Skeletal muscle tissue (tissue), 3 donors: ENCODE measurements at regions not wholly inside any gene's neighbourhood (a gene's known extent, or its start where the extent isn't known, plus 50 kb on each side); places are given as distances from the start of the nearest gene placed in this dataset.

Source experiments
- H3K27ac ChIP-seq: one replicate; pipeline ENCODE4 v1.7.0; 2013; ENCODE audit warnings: mild to moderate bottlenecking, low read depth, low read length, inconsistent platforms
- H3K27me3 ChIP-seq, 3 donors: one replicate each; pipeline ENCODE4 v1.7.0; 2013; ENCODE audit warnings: low read length in 3 of 3; ENCODE audit not compliant: control insufficient read depth in 3 of 3, insufficient read depth in 3 of 3
- H3K36me3 ChIP-seq, 3 donors: one replicate each; pipeline ENCODE4 v1.7.0; 2013; ENCODE audit warnings: low read length in 3 of 3; ENCODE audit not compliant: control insufficient read depth in 3 of 3, insufficient read depth in 3 of 3
- H3K4me1 ChIP-seq, 3 donors: one replicate each; pipeline ENCODE4 v1.7.0; 2013; ENCODE audit warnings: low read length in 3 of 3, mild to moderate bottlenecking in 3 of 3; ENCODE audit not compliant: control insufficient read depth in 3 of 3, insufficient read depth in 3 of 3
- H3K4me3 ChIP-seq, 3 donors: one replicate each; pipeline ENCODE4 v1.7.0; 2013; ENCODE audit warnings: low read length in 3 of 3
- H3K9ac ChIP-seq, 3 donors: one replicate each; pipeline ENCODE4 v1.7.0; 2013; ENCODE audit warnings: low read length in 3 of 3, mild to moderate bottlenecking in 3 of 3, moderate library complexity in 2 of 3, low read depth in 1 of 3
- H3K9me3 ChIP-seq, 3 donors: one replicate each; pipeline ENCODE4 v1.7.0; 2013; ENCODE audit warnings: low read length in 3 of 3; ENCODE audit not compliant: control insufficient read depth in 3 of 3
- donor health status: Osteomylitis.

DNA sequence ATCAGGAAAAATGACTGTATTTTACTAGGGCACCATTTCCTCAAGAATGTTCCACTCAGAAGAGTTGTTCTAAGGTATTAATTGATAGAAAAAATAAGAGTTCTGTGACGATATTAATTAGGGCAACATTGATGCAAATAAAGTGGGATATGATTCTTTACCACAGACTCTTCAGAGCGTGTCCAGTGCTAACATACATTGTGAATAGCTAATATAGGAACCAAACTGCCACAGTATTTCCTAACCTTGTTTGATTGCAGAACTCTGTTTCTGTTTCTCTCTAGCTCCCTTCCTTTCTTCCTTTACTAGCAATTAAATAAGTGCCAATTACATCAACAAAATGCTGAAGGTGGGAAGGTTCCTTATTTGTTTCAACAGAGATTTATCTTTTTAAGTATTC is 154.1 kb upstream of the CPEB2 start:
- Histone ChIP-seq H3K27me3 (no peaks in the 10 kb centered on the region), H3K4me3 (no peak overlapping the region), H3K27ac (no peak overlapping the region), H3K9me3 (no peaks in the 10 kb centered on the region), H3K36me3 (no peaks in the 10 kb centered on the region), H3K4me1 (no peaks in the 10 kb centered on the region), H3K9ac (no peak overlapping the region)

DNA sequence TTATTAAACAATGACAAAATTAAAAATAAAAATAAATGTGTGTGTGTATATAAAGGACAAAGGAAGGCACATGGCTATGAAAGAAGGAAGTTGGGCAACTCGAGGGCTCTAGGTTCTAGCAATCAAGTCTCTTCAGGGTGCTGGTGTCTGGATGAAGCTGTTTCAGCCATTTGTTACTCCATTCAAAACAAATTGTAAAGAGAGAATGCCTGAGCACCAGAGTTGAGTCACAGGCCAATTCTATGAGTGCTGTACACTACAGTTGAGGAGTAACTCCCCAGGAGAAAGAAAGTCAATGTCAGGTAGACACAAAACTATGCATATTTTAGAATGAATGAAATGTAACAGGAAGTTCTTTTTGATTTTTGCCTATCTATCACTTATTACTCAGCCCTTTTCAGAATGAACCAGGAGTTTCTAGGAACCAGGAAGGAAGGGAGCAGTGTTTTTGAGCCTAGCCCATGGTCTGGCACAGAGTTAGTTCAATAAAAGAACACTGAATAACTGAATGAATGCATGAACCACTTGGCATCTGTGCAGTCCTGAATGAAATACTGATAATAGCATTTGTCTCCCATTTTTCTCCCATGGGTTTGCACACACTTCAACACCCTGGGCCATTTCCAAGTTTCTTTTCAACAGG is 151.7 kb upstream of the CPEB2 start:
- Histone ChIP-seq H3K9me3 (no peaks in the 10 kb centered on the region), H3K27me3 (no peaks in the 10 kb centered on the region), H3K4me1 (no peaks in the 10 kb centered on the region), H3K9ac (no peak overlapping the region), H3K27ac (no peak overlapping the region), H3K4me3 (no peak overlapping the region), H3K36me3 (no peaks in the 10 kb centered on the region)

GRCh38 chr4:14853176-14853943 is 148.9 kb upstream of the CPEB2 start:
- H3K27me3 ChIP-seq: no peaks in the 10 kb centered on the region
- no peak overlapping the region for H3K9ac ChIP-seq
- no peak overlapping the region for H3K4me3 ChIP-seq
- H3K4me1 ChIP-seq: peaks cover 0 to 2% (median 0%) of the 10 kb centered on the region in 3 donors
- no peak overlapping the region for H3K27ac ChIP-seq
- H3K36me3 ChIP-seq: no peaks in the 10 kb centered on the region
- no peaks in the 10 kb centered on the region for H3K9me3 ChIP-seq

DNA sequence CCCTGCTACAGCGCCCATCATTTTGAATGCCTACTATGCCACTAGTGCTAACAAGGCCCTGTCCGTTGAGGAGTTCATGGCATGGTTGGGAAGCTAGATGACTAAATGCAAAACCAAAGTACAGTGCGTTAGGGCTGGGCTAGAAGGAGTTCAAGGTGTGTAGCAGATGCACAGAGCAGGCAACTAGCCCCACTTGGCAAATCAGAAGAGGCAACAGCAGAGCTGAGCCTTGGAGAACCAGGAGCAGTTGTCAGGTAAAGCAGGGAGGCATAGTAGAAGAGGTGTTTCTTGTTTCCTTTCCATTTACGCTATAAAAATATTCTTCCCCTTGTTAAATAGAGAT is 146.6 kb upstream of the CPEB2 start:
- Histone ChIP-seq H3K4me1 (peaks cover 0 to 2% (median 0%) of the 10 kb centered on the region in 3 donors), H3K9ac (no peak overlapping the region)

DNA sequence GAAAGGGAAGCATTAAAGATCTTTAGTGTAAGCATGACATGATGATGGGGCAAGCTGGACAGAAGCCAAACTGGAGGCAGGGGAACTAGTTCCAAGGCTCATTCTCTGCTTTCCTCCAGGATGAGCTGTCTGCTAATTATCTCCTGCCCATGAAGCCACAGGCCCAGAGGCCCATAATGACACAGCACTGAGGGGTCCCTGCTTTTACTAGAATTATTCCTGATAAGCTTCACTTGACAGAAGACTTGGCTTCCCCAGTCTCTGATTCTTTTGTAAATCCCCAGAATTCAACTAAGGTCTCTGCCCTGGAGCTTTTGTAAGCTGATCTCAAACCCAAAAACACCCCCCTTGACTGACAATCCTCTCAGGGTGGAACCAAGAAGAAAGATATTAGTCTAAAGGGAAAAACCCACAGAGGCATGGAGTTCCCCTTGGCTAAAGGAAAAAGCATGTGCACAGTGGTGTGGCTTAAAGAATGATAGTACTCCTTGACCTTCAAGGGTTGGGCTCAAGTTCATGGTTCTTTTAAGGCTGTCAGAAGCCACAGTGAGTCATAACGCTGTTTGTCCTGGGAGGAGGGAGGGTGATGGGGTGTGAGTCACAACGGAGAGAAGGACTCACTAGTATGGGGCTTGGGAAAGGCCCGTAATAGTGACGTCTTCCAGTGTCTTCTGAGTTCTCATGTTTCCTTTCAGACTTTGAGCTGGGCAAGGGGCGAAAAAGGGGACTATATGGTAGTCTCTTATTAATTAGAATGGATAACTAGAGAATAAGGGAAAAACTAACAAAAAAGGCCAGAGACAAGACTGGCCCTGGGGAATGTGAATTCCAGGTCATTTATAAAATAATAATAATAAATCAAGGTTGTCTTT is 146.0 kb upstream of the CPEB2 start:
- H3K4me1 ChIP-seq: peaks cover 0 to 2% (median 0%) of the 10 kb centered on the region in 3 donors
- no peaks in the 10 kb centered on the region for H3K27me3 ChIP-seq
- H3K9ac ChIP-seq: no peak overlapping the region
- H3K9me3 ChIP-seq: no peaks in the 10 kb centered on the region
- H3K36me3 ChIP-seq: no peaks in the 10 kb centered on the region
- H3K4me3 ChIP-seq: no peak overlapping the region
- peak overlapping the region; percentile 68 for H3K27ac ChIP-seq

More for the DNA sequence above, 146.6 kb upstream of the CPEB2 start:
- Histone ChIP-seq H3K9me3 (no peaks in the 10 kb centered on the region), H3K27me3 (no peaks in the 10 kb centered on the region), H3K4me3 (no peak overlapping the region), H3K36me3 (no peaks in the 10 kb centered on the region), H3K27ac (peak overlapping the region; percentile 68)

- Histone ChIP-seq H3K4me3 (no peak overlapping the region), H3K4me1 (peaks cover 0 to 2% (median 0%) of the 10 kb centered on the region in 3 donors), H3K27ac (peak overlapping the region; percentile 68), H3K36me3 (no peaks in the 10 kb centered on the region), H3K9ac (no peak overlapping the region), H3K27me3 (no peaks in the 10 kb centered on the region), H3K9me3 (no peaks in the 10 kb centered on the region)
Observed at GRCh38 chr4:14856934-14857235, 145.4 kb upstream of the CPEB2 start.

DNA sequence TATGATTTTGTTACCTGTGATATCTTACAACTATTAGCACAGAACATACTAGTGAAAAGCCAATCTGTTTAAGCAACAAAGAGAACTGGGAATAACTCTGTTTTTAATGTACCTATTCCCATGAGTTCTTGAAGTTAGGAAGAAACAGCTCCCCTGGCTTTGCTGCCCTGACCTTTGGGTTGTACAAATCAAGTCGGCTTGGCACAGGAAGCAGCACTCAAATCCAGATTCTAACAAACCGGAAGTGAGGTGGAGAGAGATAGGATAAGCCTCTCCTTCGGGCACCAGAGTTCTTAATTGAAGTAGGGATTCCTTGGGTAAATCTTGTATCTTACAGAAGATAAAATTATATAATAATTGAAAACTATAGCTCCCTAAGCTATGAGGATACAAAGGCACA is 144.8 kb upstream of the CPEB2 start:
- Histone ChIP-seq H3K9ac (no peak overlapping the region), H3K27ac (no peak overlapping the region), H3K36me3 (no peaks in the 10 kb centered on the region), H3K4me1 (peaks cover 0 to 2% (median 0%) of the 10 kb centered on the region in 3 donors), H3K27me3 (no peaks in the 10 kb centered on the region), H3K4me3 (no peak overlapping the region), H3K9me3 (no peaks in the 10 kb centered on the region)

- Histone ChIP-seq H3K4me1 (peaks cover 0 to 2% (median 0%) of the 10 kb centered on the region in 3 donors), H3K9ac (no peak overlapping the region), H3K27ac (no peak overlapping the region), H3K9me3 (no peaks in the 10 kb centered on the region), H3K27me3 (no peaks in the 10 kb centered on the region), H3K36me3 (no peaks in the 10 kb centered on the region), H3K4me3 (no peak overlapping the region)
Observed at GRCh38 chr4:14857981-14858380, 144.3 kb upstream of the CPEB2 start.

DNA sequence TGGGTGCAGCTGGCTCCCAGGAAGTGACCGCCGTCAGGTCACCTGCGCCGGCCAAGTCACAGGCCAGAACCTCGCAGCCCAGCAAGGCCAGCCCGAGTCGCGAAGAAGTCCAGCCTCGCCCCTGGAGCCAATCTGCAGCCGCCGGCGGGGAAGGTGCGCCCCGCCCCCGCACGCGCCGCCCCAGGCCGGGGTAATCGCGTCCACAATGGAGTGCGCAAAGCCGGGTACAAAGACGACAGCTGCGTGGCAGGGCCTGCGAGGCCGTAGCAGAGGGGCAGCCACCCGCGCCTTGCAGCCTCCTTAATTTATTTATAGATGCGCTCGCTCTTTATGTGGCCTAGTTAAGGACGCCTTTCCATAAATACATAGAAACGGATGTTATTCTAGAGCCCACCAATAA is 139.4 kb upstream of the CPEB2 start:
- H3K36me3 ChIP-seq: no peaks in the 10 kb centered on the region
- H3K27ac ChIP-seq: no peak overlapping the region
- no peaks in the 10 kb centered on the region for H3K9me3 ChIP-seq
- peak overlapping the region; percentile 19 to 63 (median 58) for H3K4me3 ChIP-seq
- H3K27me3 ChIP-seq: no peaks in the 10 kb centered on the region
- H3K9ac ChIP-seq: peak overlapping the region in 2 of 3 donors; percentile 54 to 58
- H3K4me1 ChIP-seq: peaks cover under 1 to 7% (median 5%) of the 10 kb centered on the region in 3 donors
